GM12891 (cell line): ENCODE measurements at regions not wholly inside any gene's neighbourhood (a gene's known extent, or its start where the extent isn't known, plus 50 kb on each side); places are given as distances from the start of the nearest gene placed in this dataset.

Experiments
- DNase-seq: peaks from one replicate; pipeline ENCODE4 v3.0.0; 2011; ENCODE audit warnings: low spot score; ENCODE audit not compliant: insufficient read length
- FAIRE-seq: peaks from 2 replicates; lab custom pipeline; 2011; peaks lifted over from hg19 to GRCh38; lab: Jason Lieb, UNC
- PAX5 ChIP-seq: IDR thresholded peaks from 2 replicates; pipeline ENCODE4 v1.6.1; 2011; ENCODE audit warnings: low read length, moderate library complexity, mild to moderate bottlenecking; ENCODE audit not compliant: insufficient read depth, severe bottlenecking
- POLR2A ChIP-seq: IDR thresholded peaks from 2 replicates; pipeline ENCODE4 v1.6.1; 2011; ENCODE audit warnings: low read depth, low read length, control low read depth
- POLR2AphosphoS5 ChIP-seq: IDR thresholded peaks from 2 replicates; pipeline ENCODE4 v1.6.1; 2011; ENCODE audit warnings: low read depth, low read length, control low read depth
- POU2F2 ChIP-seq: IDR thresholded peaks from 2 replicates; pipeline ENCODE4 v1.6.1; 2011; ENCODE audit warnings: low read depth, mild to moderate bottlenecking, control low read depth, low read length, moderate library complexity
- SPI1 ChIP-seq: IDR thresholded peaks from 2 replicates; pipeline ENCODE4 v1.6.1; 2011; ENCODE audit warnings: low read depth, low read length, control low read depth
- TAF1 ChIP-seq: IDR thresholded peaks from 2 replicates; pipeline ENCODE4 v1.6.1; 2011; ENCODE audit warnings: low read depth, low read length, control low read depth

- no peak for FAIRE-seq
- TF ChIP-seq SPI1 (no peak), POU2F2 (no peak), TAF1 (no peak), PAX5 (no peak), POLR2AphosphoS5 (no peak), POLR2A (no peak)
- DNase-seq = no peak
Observed at GRCh38 chrX:148448686-148449085, 51.7 kb upstream of the AFF2 start.
